ENCODE measurements at regions not wholly inside any gene's neighbourhood (a gene's known extent, or its start where the extent isn't known, plus 50 kb on each side); places are given as distances from the start of the nearest gene placed in this dataset.

GRCh38 chr12:67533159-67533558, 115.4 kb upstream of the DYRK2 start:
- Histone ChIP-seq H3K9me3 (ENCODE audit: control insufficient read depth, low read depth, low read length) (no peaks in the 10 kb centered on the region), H3K27ac (ENCODE audit: control insufficient read depth, insufficient read depth, low read length) (no peak overlapping the region), H3K4me2 (ENCODE audit: control insufficient read depth, extremely low read depth, insufficient read depth, low read depth, low read length) (no peak overlapping the region), H3K36me3 (ENCODE audit: control insufficient read depth in 2 of 2, extremely low read depth in 1 of 2, insufficient read depth in 2 of 2, low read length in 2 of 2) (no peaks in the 10 kb centered on the region), H3K79me2 (ENCODE audit: control insufficient read depth, insufficient read depth, low read length) (no peaks in the 10 kb centered on the region), H3K4me3 (ENCODE audit: control insufficient read depth in 2 of 3, extremely low read depth in 1 of 3, insufficient read depth in 2 of 3, low read depth in 1 of 3, low read length in 3 of 3) (no peak overlapping the region), H3K27me3 (ENCODE audit: control insufficient read depth, extremely low read depth, insufficient read depth, low read length) (no peaks in the 10 kb centered on the region), H3K9ac (ENCODE audit: control insufficient read depth, extremely low read depth, insufficient read depth, low read length) (no peak overlapping the region), H3K9me1 (ENCODE audit: control insufficient read depth, extremely low read depth, insufficient read depth, low read length) (no peaks in the 10 kb centered on the region), H4K20me1 (ENCODE audit: control insufficient read depth, extremely low read depth, insufficient read depth, low read length) (no peaks in the 10 kb centered on the region), H3K4me1 (ENCODE audit: control insufficient read depth, extremely low read depth, insufficient read depth, low read length) (peaks cover 20% of the 10 kb centered on the region), H2AFZ (ENCODE audit: control insufficient read depth, low read length) (no peak overlapping the region)
- peak; percentile 39 for FAIRE-seq
- no peak for TF ChIP-seq CTCF (optimal IDR thresholded peaks at IDR 0.05 in 1 of 3, IDR thresholded peaks at IDR 0.05 in 1 of 3, conservative IDR thresholded peaks at IDR 0.05 in 1 of 3; ENCODE audit: extremely low read depth in 1 of 3, insufficient read depth in 2 of 3, low read length in 3 of 3)
- TF ChIP-seq EZH2 (IDR thresholded peaks at IDR 0.05; ENCODE audit: low read length): no peak
- dilution Hi-C loops (cut with MboI; ENCODE audit: extremely low pct_ligation_motif_present, low sequenced_read_pairs): no loop called here
- DNase-seq (ENCODE audit: low read depth, low spot score): no peak

GRCh38 chr12:67534046-67534445, 114.5 kb upstream of the DYRK2 start:
- Histone ChIP-seq H3K9me3 (ENCODE audit: control insufficient read depth, low read depth, low read length) (no peaks in the 10 kb centered on the region), H3K36me3 (ENCODE audit: control insufficient read depth in 2 of 2, extremely low read depth in 1 of 2, insufficient read depth in 2 of 2, low read length in 2 of 2) (no peaks in the 10 kb centered on the region), H3K9ac (ENCODE audit: control insufficient read depth, extremely low read depth, insufficient read depth, low read length) (no peak overlapping the region), H2AFZ (ENCODE audit: control insufficient read depth, low read length) (no peak overlapping the region), H3K27me3 (ENCODE audit: control insufficient read depth, extremely low read depth, insufficient read depth, low read length) (no peaks in the 10 kb centered on the region), H3K4me3 (ENCODE audit: control insufficient read depth in 2 of 3, extremely low read depth in 1 of 3, insufficient read depth in 2 of 3, low read depth in 1 of 3, low read length in 3 of 3) (no peak overlapping the region), H3K4me1 (ENCODE audit: control insufficient read depth, extremely low read depth, insufficient read depth, low read length) (peaks cover 20% of the 10 kb centered on the region), H3K4me2 (ENCODE audit: control insufficient read depth, extremely low read depth, insufficient read depth, low read depth, low read length) (peak overlapping the region; percentile 27), H3K9me1 (ENCODE audit: control insufficient read depth, extremely low read depth, insufficient read depth, low read length) (no peaks in the 10 kb centered on the region), H3K27ac (ENCODE audit: control insufficient read depth, insufficient read depth, low read length) (peak overlapping the region; percentile 13), H4K20me1 (ENCODE audit: control insufficient read depth, extremely low read depth, insufficient read depth, low read length) (no peaks in the 10 kb centered on the region), H3K79me2 (ENCODE audit: control insufficient read depth, insufficient read depth, low read length) (no peaks in the 10 kb centered on the region)
- peak; percentile 57 for FAIRE-seq
- dilution Hi-C loops (cut with MboI; ENCODE audit: extremely low pct_ligation_motif_present, low sequenced_read_pairs): no loop called here
- TF ChIP-seq CTCF (optimal IDR thresholded peaks at IDR 0.05 in 1 of 3, IDR thresholded peaks at IDR 0.05 in 1 of 3, conservative IDR thresholded peaks at IDR 0.05 in 1 of 3; ENCODE audit: extremely low read depth in 1 of 3, insufficient read depth in 2 of 3, low read length in 3 of 3) (no peak), EZH2 (IDR thresholded peaks at IDR 0.05; ENCODE audit: low read length) (no peak)
- peak; percentile 23 for DNase-seq (ENCODE audit: low read depth, low spot score)

Data from keratinocyte (primary cell).